Stimulated activated CD4-positive, alpha-beta T cell treated with anti-CD3 and anti-CD28 coated beads, Interleukin-1b, Interleukin-23, amount 100 ng/mL, for 1 hour (primary cell): ENCODE measurements at regions not wholly inside any gene's neighbourhood (a gene's known extent, or its start where the extent isn't known, plus 50 kb on each side); places are given as distances from the start of the nearest gene placed in this dataset.

ENCODE experiments used
- DNase-seq, 2 donors: peaks; one replicate each; pipeline ENCODE4 v3.0.0-alpha.2; 2020; ENCODE audit warnings: low read depth in 2 of 2

GRCh38 chr1:55375617-55376258, 160.6 kb upstream of the USP24 start:
- DNase-seq, result no peak

GRCh38 chr1:55374801-55375616, 159.8 kb upstream of the USP24 start:
- DNase-seq, result no peak

- DNase-seq, result no peak
Observed at GRCh38 chr1:55374216-55374615, 159.1 kb upstream of the USP24 start.

GRCh38 chr1:55369474-55369873, 154.3 kb upstream of the USP24 start:
- no peak for DNase-seq

- DNase-seq, result no peak
Observed at GRCh38 chr1:55368698-55369097, 153.5 kb upstream of the USP24 start.

- no peak for DNase-seq
Observed at GRCh38 chr1:55367273-55367672, 152.1 kb upstream of the USP24 start.

GRCh38 chr1:55364216-55364615, 149.1 kb upstream of the USP24 start:
- no peak for DNase-seq

GRCh38 chr1:55363268-55363667, 148.1 kb upstream of the USP24 start:
- no peak for DNase-seq

- no peak for DNase-seq
Observed at GRCh38 chr1:55362558-55362957, 147.4 kb upstream of the USP24 start.

GRCh38 chr1:55359611-55360010, 144.4 kb upstream of the USP24 start:
- DNase-seq, result no peak

GRCh38 chr1:55358581-55358980, 143.4 kb upstream of the USP24 start:
- DNase-seq, result no peak

- no peak for DNase-seq
Observed at GRCh38 chr1:55355549-55355948, 140.4 kb upstream of the USP24 start.

GRCh38 chr1:55353707-55354620, 138.8 kb upstream of the USP24 start:
- no peak for DNase-seq

GRCh38 chr1:55352811-55353180, 137.6 kb upstream of the USP24 start:
- no peak for DNase-seq

- no peak for DNase-seq
Observed at GRCh38 chr1:55352080-55352810, 137.1 kb upstream of the USP24 start.

- no peak for DNase-seq
Observed at GRCh38 chr1:55348356-55348755, 133.2 kb upstream of the USP24 start.

- no peak for DNase-seq
Observed at GRCh38 chr1:55347866-55348265, 132.7 kb upstream of the USP24 start.

- no peak for DNase-seq
Observed at GRCh38 chr1:55347041-55347440, 131.9 kb upstream of the USP24 start.

- no peak for DNase-seq
Observed at GRCh38 chr1:55346586-55346985, 131.4 kb upstream of the USP24 start.

GRCh38 chr1:55339681-55340080, 124.5 kb upstream of the USP24 start:
- DNase-seq, result no peak

GRCh38 chr1:55338448-55338820, 123.3 kb upstream of the USP24 start:
- no peak for DNase-seq
